HG02943 (cell line): ENCODE measurements at regions not wholly inside any gene's neighbourhood (a gene's known extent, or its start where the extent isn't known, plus 50 kb on each side); places are given as distances from the start of the nearest gene placed in this dataset.

Experiments used
- ATAC-seq: cut with Tn5 transposase; IDR thresholded peaks from one replicate; pipeline ENCODE4 v1.9.1; 2021; ENCODE audit warnings: mild to moderate bottlenecking, low read depth, moderate library complexity; ENCODE audit not compliant: unreplicated experiment

DNA sequence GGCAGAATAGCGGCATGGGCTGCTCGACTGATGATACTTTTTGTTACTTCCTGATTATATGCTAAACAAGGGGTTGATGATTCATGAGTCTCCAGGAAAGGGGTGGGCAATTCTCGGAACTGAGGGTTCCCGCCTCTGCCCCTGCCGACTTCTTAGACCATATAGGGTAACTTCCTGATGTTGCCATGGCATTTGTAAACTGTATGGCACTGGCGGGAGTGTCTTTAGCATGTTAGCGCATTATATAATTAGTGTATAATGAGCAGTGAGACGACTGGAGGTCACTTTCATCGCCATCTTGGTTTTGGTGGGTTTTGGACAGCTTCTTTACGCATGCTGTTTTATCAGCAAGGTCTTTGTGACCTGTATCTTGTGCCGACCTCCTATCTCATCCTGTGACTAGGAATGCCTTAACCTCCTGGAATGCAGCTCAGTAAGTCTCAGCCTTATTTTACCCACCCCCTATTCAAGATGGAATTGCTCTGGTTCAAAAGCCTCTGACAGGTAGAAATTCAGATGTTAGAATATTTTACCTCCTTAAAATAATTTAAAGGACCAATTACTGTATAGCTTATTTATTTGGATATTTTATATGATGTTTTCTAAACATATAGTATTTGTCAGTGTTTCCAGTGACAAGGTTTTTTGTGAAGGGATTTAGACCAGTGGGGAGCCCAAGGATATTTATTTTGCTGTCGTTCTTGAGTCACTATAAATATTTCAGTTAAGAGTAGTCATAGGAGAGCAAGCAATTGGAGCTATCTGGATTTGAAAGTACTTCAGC, 90.1 kb upstream of the PIK3CG start:
- ATAC-seq, result no peak

DNA sequence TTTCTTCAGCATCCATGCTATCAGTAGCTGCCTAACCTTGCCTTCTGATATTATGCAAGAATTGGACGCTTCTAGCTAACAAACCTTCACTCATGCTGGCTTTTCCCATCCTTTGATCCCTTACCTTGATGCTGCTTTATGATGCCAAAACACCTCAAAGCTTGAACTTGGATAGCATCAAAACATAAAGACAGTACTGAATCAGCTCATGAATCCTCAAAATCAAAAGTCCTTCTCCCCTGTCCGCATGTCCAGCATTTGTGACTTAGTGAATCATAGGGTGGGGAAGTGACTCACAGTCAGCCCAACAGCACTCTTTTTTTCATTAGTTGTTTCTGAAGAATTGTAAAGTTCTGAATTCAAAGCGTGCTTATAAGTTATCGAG, 89.5 kb upstream of the PIK3CG start:
- ATAC-seq, result no peak

DNA sequence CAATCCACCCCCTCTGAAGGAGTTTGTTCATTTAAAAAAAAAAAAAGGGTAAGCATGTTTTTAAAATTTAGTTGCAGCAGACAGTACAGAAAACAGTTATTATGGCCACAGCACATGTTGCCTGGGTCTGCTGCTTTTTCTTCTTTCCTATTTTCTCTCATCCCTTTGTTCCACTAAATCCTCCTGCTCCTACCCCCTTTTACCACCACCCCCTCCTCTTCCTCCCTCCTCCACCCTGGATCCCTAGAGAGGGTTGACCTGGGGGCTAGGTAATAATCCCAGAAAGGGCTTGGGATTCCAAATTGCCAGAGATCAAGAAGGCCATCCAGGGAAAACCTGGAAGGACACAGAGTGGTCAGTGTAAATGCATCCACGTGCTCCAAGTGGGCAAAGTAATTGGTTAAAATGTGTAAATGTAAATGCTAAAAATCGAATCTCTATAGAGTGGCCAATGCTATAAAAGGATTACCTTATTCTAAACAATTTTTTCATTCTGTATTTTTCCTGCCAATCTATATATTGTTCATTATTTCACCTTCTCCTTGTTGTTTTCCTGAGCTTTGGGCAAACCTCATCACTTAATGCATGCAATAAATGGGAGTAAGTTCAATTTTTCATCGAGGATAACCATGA, 89.0 kb upstream of the PIK3CG start:
- no peak for ATAC-seq

DNA sequence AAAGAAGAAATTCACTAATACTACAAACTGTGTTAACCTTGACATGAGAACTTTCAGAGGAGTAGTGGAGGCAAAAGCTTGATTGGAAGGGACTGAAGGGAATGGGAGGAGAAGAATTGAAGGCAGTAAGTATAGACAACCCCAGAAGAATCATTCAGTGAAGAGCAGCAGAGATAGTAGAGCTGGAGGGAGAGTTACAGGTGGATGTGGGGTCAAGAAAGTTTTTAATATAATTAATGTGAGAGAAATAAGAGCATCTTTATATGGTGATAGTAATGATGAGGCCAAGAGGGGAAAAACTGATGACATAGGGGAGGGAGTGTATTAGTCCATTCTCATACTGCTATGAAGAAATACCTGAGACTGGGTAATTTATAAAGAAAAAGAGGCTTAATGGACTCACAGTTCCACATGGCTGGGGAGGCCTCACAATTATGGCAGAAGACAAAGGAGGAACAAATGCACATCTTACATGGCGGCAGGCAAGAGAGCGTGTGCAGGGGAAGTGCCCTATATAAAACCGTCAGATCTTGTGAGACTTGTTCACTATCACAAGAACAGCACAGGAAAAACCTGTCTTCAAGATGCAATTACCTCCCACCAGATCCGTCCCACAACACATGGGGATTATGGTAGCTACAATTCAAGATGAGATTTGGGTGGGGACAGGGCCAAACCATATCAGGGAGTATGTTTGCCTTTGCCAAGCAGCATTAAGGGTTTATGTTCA, 88.3 kb upstream of the PIK3CG start:
- no peak for ATAC-seq

DNA sequence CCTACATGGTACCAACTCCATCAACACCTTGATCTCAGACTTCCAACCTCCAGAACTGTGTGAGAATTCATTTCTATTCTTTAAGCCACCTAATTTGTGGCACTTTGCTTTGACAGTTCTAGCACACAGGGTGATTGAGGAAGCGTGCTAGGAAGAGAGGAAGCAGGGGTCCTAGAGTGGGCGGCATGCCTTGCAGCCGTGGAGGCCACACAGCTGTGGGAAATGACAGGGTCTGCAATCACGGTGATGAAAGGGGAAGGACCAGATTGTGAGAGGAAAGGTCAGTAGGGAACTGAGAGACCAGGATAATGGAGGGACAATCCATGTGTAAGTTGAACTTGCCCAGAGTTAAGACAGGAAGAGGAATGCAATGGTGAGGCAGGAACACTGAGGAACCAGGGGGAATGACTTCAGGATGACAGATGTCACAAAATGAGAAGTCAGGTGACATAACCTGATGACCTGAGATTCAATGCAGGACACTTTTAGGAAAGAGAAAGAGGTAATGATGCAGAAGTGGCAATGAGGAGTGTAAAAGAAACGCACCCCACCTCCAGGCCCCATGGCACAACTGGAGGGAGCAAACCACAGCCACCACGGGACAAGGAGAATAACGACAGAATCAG, 87.3 kb upstream of the PIK3CG start:
- no peak for ATAC-seq

DNA sequence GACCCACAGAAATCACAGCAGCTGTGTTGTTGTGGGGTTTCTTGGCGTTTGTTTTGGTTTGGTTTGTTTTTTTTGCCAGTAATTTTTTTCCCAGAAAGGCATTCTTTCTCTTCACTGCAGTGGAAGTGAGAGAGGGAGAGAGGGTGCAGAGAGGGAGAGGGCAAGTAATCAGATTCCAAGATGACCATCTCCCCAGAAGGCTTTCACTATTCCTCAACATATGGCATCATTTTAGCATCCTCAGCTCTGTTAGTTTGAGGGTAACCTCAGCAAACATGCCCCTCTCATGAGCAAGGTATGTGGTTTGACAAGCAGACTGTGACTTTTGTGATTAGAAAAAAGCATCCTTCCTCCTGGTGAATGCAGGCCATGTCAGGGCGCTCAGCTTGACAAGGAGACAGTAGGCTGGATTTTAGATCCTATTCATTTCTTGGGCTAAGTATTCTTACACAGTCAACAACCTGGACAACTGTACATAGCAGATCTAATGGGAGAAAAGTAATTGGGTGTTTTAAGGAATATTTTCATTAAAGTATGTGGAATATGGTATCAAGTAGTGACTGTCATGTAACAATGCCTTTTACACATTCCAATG, 86.3 kb upstream of the PIK3CG start:
- no peak for ATAC-seq

DNA sequence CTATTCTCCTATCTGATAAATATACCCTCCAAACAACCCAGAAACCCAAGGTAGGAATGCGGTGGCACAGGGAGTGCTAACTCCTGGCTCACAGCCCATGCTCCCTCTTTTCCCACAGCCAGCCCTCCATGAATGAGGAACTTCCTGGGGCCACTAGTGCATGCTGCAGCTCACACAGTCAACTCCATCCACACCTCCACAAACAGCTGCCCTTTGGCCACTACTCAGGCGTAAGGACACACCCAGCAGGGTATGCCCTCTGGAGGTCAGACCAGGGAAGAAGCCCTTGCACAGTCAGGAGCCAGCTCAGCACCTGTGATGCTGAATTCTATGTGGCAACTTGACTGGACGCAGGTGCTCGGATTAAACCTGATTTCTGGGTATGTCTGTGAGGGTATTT, 85.2 kb upstream of the PIK3CG start:
- ATAC-seq, result no peak

DNA sequence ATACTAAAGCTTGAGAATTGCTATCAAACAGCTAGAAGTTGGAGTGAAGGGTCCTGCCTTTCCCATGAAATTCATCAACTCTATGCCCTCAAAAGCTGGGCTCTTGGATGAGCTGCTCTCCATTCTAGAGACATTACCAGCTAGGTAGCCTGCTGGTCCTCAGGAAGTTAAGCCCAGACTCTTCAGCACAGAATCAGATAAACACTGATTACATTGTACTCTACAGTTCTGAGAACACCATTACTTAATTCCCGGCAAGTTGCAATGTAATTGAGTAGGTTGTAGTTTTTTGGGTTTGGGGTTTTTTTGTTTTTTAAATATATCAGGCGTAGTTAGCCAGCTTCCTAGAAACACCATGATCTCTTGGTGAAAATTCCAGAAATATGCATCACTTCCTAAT, 84.1 kb upstream of the PIK3CG start:
- no peak for ATAC-seq

DNA sequence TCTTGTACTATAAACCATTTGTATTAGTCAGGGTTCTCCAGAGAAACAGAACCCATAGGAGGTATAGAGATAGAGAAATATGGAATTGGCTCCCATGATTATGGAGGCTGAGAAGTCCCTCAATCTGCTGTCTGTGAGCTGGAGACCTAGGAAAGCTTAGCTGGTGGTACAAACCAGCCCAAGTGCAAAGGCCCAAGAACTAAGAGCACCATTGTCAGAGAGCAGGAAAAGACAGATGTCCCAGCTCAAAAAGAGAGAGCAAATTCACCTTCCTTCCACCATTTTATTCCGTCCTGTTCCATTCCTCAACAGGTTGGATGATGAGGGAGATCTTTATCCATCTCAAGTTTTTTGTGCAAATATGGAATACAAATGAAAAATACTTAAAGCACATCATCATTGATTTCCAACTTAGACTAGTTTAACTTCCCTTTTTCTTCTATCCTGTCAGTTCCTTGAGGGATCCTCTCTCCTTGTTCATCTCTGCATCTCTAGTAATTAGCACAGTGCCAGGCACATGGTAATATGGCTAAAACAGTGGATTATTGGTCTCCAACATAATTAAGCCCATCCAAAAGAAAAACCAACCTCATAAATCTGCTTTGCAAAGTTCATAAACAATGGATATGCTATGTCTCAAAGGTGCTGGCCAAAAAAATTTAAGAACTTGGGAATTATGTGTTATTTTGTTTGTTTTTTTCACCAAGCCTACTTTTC, 83.1 kb upstream of the PIK3CG start:
- no peak for ATAC-seq

DNA sequence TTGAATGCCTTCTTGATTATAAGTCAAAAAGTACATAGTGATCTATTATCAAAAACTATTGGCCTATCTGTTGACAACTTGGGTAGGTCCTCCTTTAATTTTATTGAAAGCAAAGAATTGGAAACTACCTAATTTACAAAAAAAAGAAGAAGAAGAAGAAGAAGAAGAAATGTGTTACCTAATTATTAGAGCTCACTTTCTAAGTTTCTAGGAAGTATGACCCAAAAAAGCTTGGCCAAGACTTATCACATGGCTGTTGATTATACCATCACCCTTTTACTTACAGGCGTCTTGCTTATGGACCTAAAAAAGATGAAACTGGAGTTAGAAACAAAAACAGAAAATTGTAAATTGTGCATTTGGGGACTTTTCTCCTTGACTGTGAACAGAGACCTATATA, 81.8 kb upstream of the PIK3CG start:
- no peak for ATAC-seq

DNA sequence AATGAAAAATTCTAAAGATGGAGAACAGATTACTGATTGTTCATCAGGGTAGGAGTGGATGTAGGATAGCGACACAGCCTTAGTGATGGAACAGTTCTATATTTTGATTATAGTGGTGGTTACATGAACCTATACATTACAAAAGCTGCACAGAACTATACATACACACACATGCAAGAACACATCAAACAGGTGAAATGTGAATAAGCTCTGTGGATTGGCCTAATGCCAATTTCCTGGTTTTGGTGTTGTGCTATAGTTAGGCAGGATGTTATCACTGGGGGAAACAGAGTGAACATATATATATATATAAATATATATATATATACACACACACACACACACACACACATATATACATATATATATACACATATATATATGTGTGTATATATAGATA, 76.4 kb upstream of the PIK3CG start:
- ATAC-seq, result no peak

DNA sequence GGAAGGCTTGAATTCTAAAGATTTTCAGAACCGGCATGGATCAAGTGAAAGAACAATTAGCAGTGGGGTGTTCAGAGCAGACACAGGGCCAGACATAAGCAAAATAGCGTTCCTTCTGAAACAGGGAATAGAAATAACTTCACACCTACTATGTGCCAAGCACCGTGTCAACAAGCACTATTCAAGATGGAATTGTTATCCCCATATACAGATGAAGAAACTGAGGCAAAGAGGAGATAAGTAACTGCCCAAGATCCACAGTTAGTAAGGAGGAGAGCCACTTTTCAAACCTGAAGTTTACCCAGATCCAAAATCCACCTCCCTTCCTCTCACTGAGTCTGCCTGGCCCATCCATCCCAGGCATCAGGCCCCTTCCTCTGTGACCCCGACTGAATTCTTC, 73.6 kb upstream of the PIK3CG start:
- no peak for ATAC-seq

DNA sequence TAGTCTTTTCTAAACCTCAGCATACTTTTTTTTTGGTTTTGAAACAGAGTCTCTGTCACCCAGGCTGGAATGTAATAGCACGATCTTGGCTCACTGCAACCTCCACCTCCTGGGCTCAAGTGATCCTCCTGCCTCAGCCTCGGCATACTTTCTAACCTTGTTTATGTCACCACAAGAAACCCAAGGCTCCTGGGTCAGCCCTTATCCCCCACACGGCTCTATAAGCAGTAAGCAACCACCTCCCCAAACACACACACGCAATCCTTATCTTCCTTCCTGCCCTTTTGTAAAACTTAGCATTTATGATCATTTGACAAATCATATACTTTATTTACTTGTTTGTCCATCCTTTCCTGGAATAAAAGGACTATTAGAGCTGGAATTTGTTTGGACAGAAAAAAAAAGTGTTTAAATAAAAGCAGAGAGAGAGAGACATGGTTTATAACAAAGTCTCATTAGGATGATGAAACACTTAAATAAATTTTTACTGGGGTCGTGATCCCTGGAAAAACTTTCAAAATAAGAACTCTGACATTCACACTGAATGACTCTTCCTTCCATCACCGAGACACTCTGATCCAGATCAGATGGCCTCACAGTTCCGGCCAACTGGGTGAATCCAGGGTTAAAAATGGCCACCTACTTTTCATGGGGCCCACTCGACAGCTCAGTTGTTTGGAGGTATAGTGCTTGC, 72.7 kb upstream of the PIK3CG start:
- no peak for ATAC-seq

DNA sequence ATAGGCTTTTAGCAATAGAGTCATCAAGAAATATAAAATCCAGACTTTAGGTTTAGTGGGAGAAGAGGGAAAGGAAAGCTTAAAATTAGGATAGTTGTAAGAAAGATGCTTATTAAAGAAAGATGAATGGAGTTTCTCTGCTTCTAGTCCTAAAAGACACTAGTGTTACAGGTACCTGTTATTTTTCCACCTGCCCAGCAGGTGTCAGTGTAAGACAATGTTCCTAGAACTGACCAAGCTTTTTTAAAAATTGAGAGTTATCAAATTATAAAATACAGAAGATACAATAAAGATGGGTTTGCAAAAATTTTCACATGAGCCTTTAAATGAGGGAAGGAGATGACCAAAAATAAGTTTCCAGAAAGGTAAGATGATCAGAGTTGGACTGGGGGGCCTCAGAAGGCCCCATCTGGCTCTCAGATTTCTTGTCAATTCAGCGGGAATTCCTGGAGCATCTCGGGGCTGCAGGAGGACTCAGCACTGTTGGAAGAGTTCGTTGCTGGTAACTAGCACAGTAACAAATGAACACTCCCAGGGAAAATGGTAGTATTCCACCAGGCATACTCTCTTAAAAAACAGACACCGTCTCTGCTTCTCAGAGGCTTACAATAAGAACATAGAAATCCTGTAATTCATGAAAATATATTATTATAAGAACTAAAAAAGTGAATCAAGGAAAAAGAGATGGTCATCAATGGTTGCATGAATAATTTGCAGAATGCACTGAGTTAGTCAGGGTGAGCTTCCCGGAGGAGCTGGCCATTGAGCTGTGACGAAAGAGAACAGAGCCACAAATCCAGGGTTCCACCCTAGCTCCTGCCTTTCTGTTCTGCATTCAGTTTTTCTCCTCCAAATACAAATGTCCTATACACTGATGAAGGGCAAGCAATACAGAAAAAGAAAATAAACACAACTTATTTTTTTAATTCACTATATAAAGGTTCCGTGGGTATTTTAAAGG, 71.8 kb upstream of the PIK3CG start:
- no peak for ATAC-seq

DNA sequence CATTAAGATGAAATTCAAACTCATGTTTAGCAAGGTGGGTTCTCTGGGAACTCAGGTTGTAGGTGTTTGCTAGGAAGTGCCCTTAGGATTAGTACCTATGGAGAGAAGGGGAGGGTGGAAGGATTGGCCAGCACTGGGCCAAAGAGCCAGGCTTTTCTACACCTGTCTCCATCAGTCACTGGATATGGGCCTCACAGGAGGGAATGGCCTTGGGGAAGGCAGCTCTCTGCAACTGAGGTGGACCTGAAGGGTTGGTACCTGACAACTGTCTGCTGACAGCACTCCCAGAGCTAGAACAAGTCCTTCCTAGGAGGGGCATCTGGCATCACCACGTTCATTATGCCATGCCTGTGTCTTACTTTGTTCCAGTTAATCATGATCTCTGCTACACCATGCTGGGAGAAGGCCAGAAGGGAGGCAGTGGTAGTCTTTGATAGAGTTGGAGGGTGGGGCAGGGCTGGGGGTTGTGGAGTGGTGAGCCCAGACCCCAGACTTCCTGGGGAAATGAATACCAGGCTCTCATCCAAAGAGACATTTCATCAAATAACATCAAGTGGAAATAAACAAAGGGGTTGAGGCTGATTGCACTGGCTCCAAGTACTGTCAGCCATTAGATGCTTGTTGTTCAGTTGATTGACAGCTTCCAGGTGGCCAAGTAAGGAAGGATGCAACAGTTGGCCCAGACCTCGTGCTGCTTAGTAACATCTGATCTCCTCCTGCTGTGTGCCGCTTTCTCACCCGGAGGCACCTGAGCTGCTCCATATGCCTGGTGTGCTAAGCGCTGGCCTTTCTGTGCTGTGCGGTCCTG, 70.6 kb upstream of the PIK3CG start:
- ATAC-seq, result no peak

DNA sequence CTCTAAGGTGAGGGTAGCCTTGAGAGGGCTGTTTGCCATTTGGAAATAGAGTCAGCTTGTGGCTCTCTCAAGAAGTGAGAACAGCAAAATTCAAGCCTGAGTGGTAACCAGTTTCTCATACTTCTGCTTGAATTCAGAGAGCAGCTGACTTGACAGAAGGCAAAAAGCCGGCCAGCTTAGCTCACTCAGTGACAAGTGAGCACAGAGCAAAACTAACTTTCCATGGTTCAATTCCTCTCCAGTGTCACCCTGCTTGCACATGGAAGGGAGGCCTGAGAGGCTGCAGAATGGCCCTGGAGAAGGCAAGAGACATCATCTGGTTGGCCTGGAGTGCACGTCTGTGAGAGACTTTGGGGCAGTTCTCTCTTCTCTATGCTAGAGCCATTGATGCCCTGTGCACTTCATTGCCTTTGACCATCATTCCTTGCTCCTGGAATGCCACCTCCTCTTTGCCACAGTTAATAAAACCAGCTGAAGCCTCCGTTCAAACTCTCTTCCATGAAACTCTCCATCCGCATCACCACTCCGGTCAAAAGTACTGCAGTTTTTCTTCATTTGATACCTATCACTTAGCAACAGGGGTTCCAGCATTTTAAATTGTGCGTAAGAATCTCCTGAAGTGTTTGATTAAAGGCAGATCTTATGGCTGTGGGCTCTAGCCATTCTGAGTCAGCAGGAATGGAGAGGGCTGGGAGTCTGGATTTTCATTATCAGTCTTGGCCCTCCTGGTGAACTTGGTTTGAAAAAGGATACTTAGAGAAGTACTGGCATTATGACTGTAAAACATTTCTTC, 69.8 kb upstream of the PIK3CG start:
- ATAC-seq, result no peak

DNA sequence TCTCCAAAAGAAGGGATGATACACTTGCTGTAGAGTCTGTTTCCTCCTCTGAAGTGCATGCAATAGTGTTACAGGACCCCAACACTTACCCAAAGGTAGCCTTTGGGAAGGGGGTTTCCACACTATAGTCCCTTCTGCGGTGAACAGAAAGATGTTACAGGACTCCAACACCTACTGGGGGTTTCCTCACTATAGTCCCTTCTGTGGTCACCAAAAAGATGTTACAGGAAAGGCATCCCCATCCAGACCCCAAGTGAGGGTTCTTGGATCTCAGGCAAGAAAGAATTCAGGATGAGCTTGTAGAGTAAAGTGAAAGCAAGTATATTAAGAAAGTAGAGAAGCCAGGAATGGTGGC, 69.2 kb upstream of the PIK3CG start:
- no peak for ATAC-seq
